Ammon's horn (tissue), 1 donor: ENCODE measurements at regions not wholly inside any gene's neighbourhood (a gene's known extent, or its start where the extent isn't known, plus 50 kb on each side); places are given as distances from the start of the nearest gene placed in this dataset.
"Not testable (repeated sequence)": the region's sequence is repeated elsewhere in the genome, so short reads cannot be mapped to it uniquely, and the experiment has no call there.

ENCODE experiments used
- DNase-seq: peaks from one replicate; pipeline ENCODE4 v3.0.0-alpha.2; 2016; ENCODE audit warnings: low spot score

- no peak for DNase-seq
These were observed 161.3 kb upstream of the RREB1 start for GRCh38 chr6:6946206-6947155.

DNA sequence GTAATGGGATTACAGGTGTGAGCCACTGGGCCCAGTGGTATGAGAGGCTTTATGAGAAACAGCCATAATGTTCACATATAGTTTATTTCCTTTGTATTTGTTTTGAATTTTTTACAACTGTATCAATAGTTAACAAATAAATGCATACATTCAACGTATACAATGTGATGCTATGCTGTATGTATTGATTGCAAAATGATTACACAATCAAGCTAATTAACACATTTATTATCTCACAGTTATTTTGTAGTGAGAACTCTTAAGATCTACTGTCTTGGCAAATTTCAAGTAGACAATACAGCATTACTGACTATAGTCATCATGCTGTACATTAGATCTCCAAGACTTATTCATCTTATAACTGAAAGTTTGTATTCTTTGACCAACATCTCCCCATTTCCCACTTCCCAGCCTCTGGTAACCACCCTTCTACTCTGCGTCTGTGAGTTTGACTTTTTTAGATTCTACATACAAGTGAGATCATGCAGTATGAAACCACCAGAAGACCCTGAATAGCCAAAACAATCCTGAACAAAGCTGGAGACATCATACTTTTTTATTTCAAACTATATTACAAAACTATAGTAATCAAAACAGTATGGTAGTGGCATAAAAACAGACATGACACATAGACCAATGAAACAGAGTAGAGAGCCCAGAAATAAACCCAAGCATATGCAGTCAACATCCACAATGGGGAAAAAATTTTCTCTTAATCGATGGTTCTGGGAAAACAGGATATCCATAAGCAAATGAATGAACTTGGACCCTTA is 157.2 kb upstream of the RREB1 start:
- no peak for DNase-seq

- DNase-seq: no peak
These were observed 156.4 kb upstream of the RREB1 start for GRCh38 chr6:6951355-6951754.

GRCh38 chr6:6952484-6952883 is 155.3 kb upstream of the RREB1 start:
- no peak for DNase-seq

DNA sequence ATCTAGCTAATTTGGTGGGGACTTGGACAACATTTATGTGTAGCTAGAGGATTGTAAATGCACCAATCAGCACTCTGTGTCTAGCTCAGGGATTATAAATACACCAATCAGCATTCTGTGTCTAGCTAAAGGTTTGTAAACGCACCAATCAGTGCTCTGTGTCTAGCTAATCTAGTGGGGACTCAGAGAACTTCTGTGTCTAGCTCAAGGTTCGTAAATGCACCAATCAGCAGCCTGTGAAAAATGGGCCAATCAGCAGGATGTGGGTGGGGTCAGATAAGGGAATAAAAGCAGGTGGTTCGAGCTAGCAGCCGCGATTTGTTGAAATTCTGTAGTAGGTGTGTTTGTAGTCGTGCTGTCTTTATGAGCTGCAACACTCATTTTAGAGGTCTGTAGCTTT is 154.8 kb upstream of the RREB1 start:
- DNase-seq: not testable (repeated sequence)

- DNase-seq: no peak
These were observed 147.1 kb upstream of the RREB1 start for GRCh38 chr6:6960571-6961251.

GRCh38 chr6:6962086-6962485 is 145.7 kb upstream of the RREB1 start:
- no peak for DNase-seq

DNA sequence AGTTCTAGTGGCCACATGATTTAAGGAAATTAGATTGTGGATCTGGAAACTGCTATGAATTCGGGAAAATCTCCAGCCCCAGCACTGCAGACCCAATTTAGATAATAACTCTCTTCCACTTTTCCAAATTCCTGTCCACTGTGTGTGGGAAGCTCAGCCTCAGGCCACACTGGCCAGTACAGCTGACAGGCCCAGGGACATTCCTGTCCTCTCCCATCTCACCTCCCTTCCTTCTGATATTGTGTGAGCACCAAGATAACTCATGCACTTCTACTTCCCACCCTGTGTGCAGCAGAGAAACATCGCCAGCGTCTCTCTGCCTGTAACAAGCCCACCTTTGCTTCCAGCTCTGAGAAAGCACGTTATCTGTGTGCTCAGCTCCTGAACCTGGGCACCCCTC is 145.1 kb upstream of the RREB1 start:
- no peak for DNase-seq

GRCh38 chr6:6963390-6963789 is 144.4 kb upstream of the RREB1 start:
- DNase-seq: not testable (repeated sequence)

- DNase-seq: no peak
These were observed 143.1 kb upstream of the RREB1 start for GRCh38 chr6:6964675-6965074.

DNA sequence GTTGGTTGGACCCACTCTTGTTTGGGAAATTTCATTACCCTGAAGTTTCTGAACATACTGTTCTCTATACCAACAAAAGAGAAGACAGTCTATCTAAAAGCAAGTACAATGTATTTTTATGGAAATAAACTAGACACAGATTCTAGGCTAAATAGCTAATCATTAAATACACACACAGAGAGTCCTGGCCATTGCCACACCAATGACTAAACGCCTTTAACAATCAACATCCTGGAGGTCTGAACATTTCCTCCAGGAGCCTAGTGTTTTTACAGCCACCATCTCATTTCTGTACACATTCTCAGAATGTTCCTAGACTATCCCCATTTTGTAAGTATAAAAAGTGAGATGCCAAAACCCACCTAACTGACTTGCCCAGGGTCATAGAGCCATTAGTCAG is 141.6 kb upstream of the RREB1 start:
- no peak for DNase-seq

- DNase-seq: no peak
These were observed 141.2 kb upstream of the RREB1 start for GRCh38 chr6:6966569-6966968.

GRCh38 chr6:6968357-6968730 is 139.4 kb upstream of the RREB1 start:
- no peak for DNase-seq

DNA sequence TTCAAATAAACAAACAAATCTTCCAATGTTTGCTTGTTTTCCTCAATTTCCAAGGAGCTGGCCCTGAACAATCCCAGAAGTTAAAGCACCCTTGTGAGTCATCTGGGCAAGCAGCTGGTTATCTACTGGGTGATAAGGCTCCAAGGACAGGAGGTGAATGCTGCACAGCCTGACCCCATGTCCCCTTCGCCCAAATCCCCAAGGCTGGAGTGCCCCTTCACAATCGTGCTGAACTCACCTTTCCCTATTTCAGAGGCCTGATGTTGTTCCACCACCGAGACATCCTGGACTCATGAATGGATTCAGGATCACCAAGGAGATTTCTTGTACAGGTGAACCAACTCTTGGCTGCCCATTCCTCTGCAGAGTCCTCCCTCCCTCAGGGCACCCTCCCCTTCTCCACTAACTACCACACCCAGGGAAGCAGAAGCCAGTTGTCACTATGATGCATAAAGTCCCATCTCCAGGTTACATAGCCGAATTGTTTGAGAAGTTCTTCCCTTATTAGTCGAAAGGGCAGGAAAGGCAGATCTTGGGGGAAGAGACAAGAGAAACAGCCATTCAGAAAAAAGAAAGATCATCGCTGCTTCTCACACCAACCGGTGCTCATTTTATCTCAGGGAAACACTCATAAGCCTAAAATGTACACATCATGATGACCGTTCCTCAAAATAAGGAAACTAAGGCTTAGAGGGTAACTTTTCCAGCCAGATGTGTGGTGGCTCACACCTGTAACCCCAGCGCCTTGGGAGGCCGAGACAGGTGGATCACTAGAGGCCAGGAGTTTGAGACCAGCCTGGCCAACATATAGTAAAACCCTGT is 138.8 kb upstream of the RREB1 start:
- DNase-seq: no peak

DNA sequence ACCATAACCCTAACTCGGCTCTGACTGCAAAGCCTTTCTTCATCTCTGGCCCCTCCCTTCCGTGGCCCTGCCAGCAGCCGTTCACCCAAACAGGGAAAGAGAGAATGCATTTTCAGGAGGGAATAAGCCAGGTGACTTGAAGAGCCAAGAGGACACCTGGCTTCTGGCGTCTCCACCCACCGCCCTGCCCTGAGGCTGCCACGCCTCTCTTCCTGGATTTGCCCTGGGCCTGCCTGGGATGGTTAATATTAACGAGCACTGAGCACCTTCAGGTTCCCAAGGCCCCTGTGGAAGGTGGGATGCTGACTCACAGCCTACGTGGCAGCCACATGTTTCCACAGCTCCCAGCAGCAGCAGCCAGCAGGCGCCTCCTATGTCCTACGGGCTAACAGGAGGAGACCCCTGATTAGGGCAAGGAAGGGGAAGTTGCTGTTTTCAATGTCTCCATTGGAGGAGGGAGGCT is 138.0 kb upstream of the RREB1 start:
- DNase-seq: no peak

GRCh38 chr6:6970851-6971250 is 136.9 kb upstream of the RREB1 start:
- no peak for DNase-seq

GRCh38 chr6:6971369-6971768 is 136.4 kb upstream of the RREB1 start:
- no peak for DNase-seq

GRCh38 chr6:6972456-6972855 is 135.3 kb upstream of the RREB1 start:
- no peak for DNase-seq

DNA sequence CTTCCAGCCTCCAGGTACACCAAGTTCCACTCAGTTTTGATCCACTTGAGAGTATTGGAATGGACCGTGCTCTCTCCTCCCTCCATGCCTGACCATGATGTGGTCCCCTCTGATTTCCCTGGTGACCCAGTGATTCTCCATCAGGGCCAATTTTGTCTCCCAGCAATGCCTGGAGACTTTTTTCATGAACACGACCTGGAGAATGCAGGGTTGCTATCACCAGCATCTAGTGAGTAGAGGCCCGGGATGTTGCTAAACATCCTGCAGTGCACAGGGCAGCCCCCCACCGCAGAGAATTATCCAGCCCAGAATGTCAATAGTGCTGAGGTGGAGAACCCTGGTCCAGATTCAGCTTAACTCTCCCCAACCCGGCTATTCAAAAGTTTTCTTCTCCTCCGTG is 134.0 kb upstream of the RREB1 start:
- no peak for DNase-seq

- DNase-seq: no peak
These were observed 132.2 kb upstream of the RREB1 start for GRCh38 chr6:6975459-6976111.

GRCh38 chr6:6976193-6976592 is 131.6 kb upstream of the RREB1 start:
- DNase-seq: no peak
